ENCODE measurements at regions not wholly inside any gene's neighbourhood (a gene's known extent, or its start where the extent isn't known, plus 50 kb on each side); places are given as distances from the start of the nearest gene placed in this dataset.

GRCh38 chr7:110407242-110407641 lies 683.7 kb upstream of the LRRN3 start:
- no peaks in the 10 kb centered on the region for H3K27me3 Mint-ChIP-seq (ENCODE audit: low read depth)
- H3K27ac Mint-ChIP-seq (ENCODE audit: unreplicated experiment): no peak overlapping the region

GRCh38 chr7:110407706-110408105 lies 683.2 kb upstream of the LRRN3 start:
- peaks cover 3% of the 10 kb centered on the region for H3K36me3 Mint-ChIP-seq (ENCODE audit: low read depth)
- no peaks in the 10 kb centered on the region for H3K4me1 Mint-ChIP-seq
- no peak for TF ChIP-seq CTCF (conservative IDR thresholded peaks at IDR 0.05)
- H3K27me3 Mint-ChIP-seq (ENCODE audit: low read depth): no peaks in the 10 kb centered on the region
- DNase-seq (ENCODE audit: low read depth, low spot score): no peak
- H3K9me3 Mint-ChIP-seq: peaks cover 3% of the 10 kb centered on the region
- H3K27ac Mint-ChIP-seq (ENCODE audit: unreplicated experiment): no peak overlapping the region
- H3K4me3 Mint-ChIP-seq: no peak overlapping the region

More at GRCh38 chr7:110407242-110407641, 683.7 kb upstream of the LRRN3 start:
- no peak for TF ChIP-seq CTCF (conservative IDR thresholded peaks at IDR 0.05)
- Mint-ChIP-seq H3K4me1 (no peaks in the 10 kb centered on the region), H3K36me3 (ENCODE audit: low read depth) (peaks cover 3% of the 10 kb centered on the region), H3K9me3 (peaks cover 3% of the 10 kb centered on the region), H3K4me3 (no peak overlapping the region)
- no peak for DNase-seq (ENCODE audit: low read depth, low spot score)

- no peak for DNase-seq (ENCODE audit: low read depth, low spot score)
- Mint-ChIP-seq H3K4me1 (peaks cover 4% of the 10 kb centered on the region), H3K9me3 (peaks cover 3% of the 10 kb centered on the region), H3K36me3 (ENCODE audit: low read depth) (peaks cover 3% of the 10 kb centered on the region), H3K27ac (ENCODE audit: unreplicated experiment) (no peak overlapping the region), H3K27me3 (ENCODE audit: low read depth) (no peaks in the 10 kb centered on the region), H3K4me3 (no peak overlapping the region)
- no peak for TF ChIP-seq CTCF (conservative IDR thresholded peaks at IDR 0.05)
Observed at GRCh38 chr7:110412614-110413013, 678.3 kb upstream of the LRRN3 start.

GRCh38 chr7:110413038-110413437 lies 677.9 kb upstream of the LRRN3 start:
- Mint-ChIP-seq H3K4me3 (no peak overlapping the region), H3K36me3 (ENCODE audit: low read depth) (peaks cover 3% of the 10 kb centered on the region), H3K27me3 (ENCODE audit: low read depth) (no peaks in the 10 kb centered on the region), H3K9me3 (peaks cover 3% of the 10 kb centered on the region), H3K4me1 (peaks cover 4% of the 10 kb centered on the region), H3K27ac (ENCODE audit: unreplicated experiment) (no peak overlapping the region)
- DNase-seq (ENCODE audit: low read depth, low spot score): no peak
- no peak for TF ChIP-seq CTCF (conservative IDR thresholded peaks at IDR 0.05)

- DNase-seq (ENCODE audit: low read depth, low spot score): no peak
- H3K27me3 Mint-ChIP-seq (ENCODE audit: low read depth): no peaks in the 10 kb centered on the region
- no peak overlapping the region for H3K4me3 Mint-ChIP-seq
- no peak for TF ChIP-seq CTCF (conservative IDR thresholded peaks at IDR 0.05)
- peaks cover 8% of the 10 kb centered on the region for H3K4me1 Mint-ChIP-seq
- H3K27ac Mint-ChIP-seq (ENCODE audit: unreplicated experiment): no peak overlapping the region
- no peaks in the 10 kb centered on the region for H3K36me3 Mint-ChIP-seq (ENCODE audit: low read depth)
- H3K9me3 Mint-ChIP-seq: no peaks in the 10 kb centered on the region
Observed at GRCh38 chr7:110417611-110418010, 673.3 kb upstream of the LRRN3 start.

Data from neural crest cell (in vitro differentiated cells).